ENCODE measurements at regions not wholly inside any gene's neighbourhood (a gene's known extent, or its start where the extent isn't known, plus 50 kb on each side); places are given as distances from the start of the nearest gene placed in this dataset.

- no peak for TF ChIP-seq POLR2A (IDR thresholded peaks at IDR 0.05)
- no peak for TF ChIP-seq EP300 (IDR thresholded peaks at IDR 0.05; ENCODE audit: low read depth)
- TF ChIP-seq POLR2AphosphoS5 (IDR thresholded peaks at IDR 0.05) = no peak
- no peak for TF ChIP-seq CTCF (IDR thresholded peaks at IDR 0.05)
- WGBS, 2 donors (ENCODE audit: low coverage in 1 of 2) = 63 to 90% methylated on average over 2 of the region's 2 CpGs
- in situ Hi-C loops (cut with MboI; ENCODE audit: low pct_ligation_motif_present in 1 of 4, low pct_unique_long_range_greater_than_20kb in 1 of 4, low sequenced_read_pairs in 3 of 4) (no loop called here), intact Hi-C loops (cut with DNase I; ENCODE audit: low total_unique reads) (no loop called here)
- Histone ChIP-seq H3K4me1 (no peaks in the 10 kb centered on the region), H3K27ac (no peak overlapping the region), H3K27me3 (no peaks in the 10 kb centered on the region), H3K4me3 (no peak overlapping the region), H3K36me3 (no peaks in the 10 kb centered on the region), H3K9me3 (no peaks in the 10 kb centered on the region)
- DNase-seq = no peak
Measured at GRCh38 chr10:113438652-113439051, 114.2 kb upstream of the HABP2 start.

GRCh38 chr10:113441220-113441619 lies 111.6 kb upstream of the HABP2 start:
- no peak for DNase-seq
- no peaks in the 10 kb centered on the region for H3K36me3 ChIP-seq
- no peak for TF ChIP-seq POLR2AphosphoS5 (IDR thresholded peaks at IDR 0.05)
- TF ChIP-seq EP300 (IDR thresholded peaks at IDR 0.05; ENCODE audit: low read depth) = no peak
- TF ChIP-seq CTCF (IDR thresholded peaks at IDR 0.05) = no peak
- no peak for TF ChIP-seq POLR2A (IDR thresholded peaks at IDR 0.05)
- H3K27ac ChIP-seq = no peak overlapping the region
- 80 to 86% methylated on average over 3 to 6 of the region's 6 CpGs for WGBS, 2 donors (ENCODE audit: low coverage in 1 of 2)
- no peaks in the 10 kb centered on the region for H3K4me1 ChIP-seq
- in situ Hi-C loops (cut with MboI; ENCODE audit: low pct_ligation_motif_present in 1 of 4, low pct_unique_long_range_greater_than_20kb in 1 of 4, low sequenced_read_pairs in 3 of 4) (no loop called here), intact Hi-C loops (cut with DNase I; ENCODE audit: low total_unique reads) (no loop called here)
- no peaks in the 10 kb centered on the region for H3K9me3 ChIP-seq
- no peak overlapping the region for H3K4me3 ChIP-seq
- no peaks in the 10 kb centered on the region for H3K27me3 ChIP-seq

GRCh38 chr10:113441686-113442270 lies 111.1 kb upstream of the HABP2 start:
- in situ Hi-C loops (cut with MboI; ENCODE audit: low pct_ligation_motif_present in 1 of 4, low pct_unique_long_range_greater_than_20kb in 1 of 4, low sequenced_read_pairs in 3 of 4) = no loop called here
- no peaks in the 10 kb centered on the region for H3K27me3 ChIP-seq

GRCh38 chr10:113442336-113442735 lies 110.5 kb upstream of the HABP2 start:
- no peaks in the 10 kb centered on the region for H3K4me1 ChIP-seq
- intact Hi-C loops (cut with DNase I; ENCODE audit: low total_unique reads) = no loop called here
- H3K9me3 ChIP-seq = no peaks in the 10 kb centered on the region
- no peaks in the 10 kb centered on the region for H3K36me3 ChIP-seq
- no peak overlapping the region for H3K27ac ChIP-seq
- no peaks in the 10 kb centered on the region for H3K27me3 ChIP-seq
- no peak overlapping the region for H3K4me3 ChIP-seq
- no peak for TF ChIP-seq POLR2A (IDR thresholded peaks at IDR 0.05)
- no peak for TF ChIP-seq CTCF (IDR thresholded peaks at IDR 0.05)
- no peak for TF ChIP-seq POLR2AphosphoS5 (IDR thresholded peaks at IDR 0.05)
- no peak for TF ChIP-seq EP300 (IDR thresholded peaks at IDR 0.05; ENCODE audit: low read depth)
- in situ Hi-C loops (cut with MboI; ENCODE audit: low pct_ligation_motif_present in 1 of 4, low pct_unique_long_range_greater_than_20kb in 1 of 4, low sequenced_read_pairs in 3 of 4) = no loop called here
- 51% methylated on average over 2 of the region's 2 CpGs; no CpG with 5 or more reads in 1 of the 2 donors for WGBS, 2 donors (ENCODE audit: low coverage in 1 of 2)
- no peak for DNase-seq

More at GRCh38 chr10:113441686-113442270, 111.1 kb upstream of the HABP2 start:
- 87% methylated on average over 4 of the region's 4 CpGs; no CpG with 5 or more reads in 1 of the 2 donors for WGBS, 2 donors (ENCODE audit: low coverage in 1 of 2)
- Histone ChIP-seq H3K9me3 (no peaks in the 10 kb centered on the region), H3K36me3 (no peaks in the 10 kb centered on the region), H3K27ac (no peak overlapping the region), H3K4me3 (no peak overlapping the region), H3K4me1 (no peaks in the 10 kb centered on the region)
- DNase-seq = no peak
- no peak for TF ChIP-seq POLR2A (IDR thresholded peaks at IDR 0.05)
- intact Hi-C loops (cut with DNase I; ENCODE audit: low total_unique reads) = no loop called here
